ENCODE measurements at regions not wholly inside any gene's neighbourhood (a gene's known extent, or its start where the extent isn't known, plus 50 kb on each side); places are given as distances from the start of the nearest gene placed in this dataset.

- no TSS peak for BruUV-seq (replicated peaks)
- Histone ChIP-seq H4K20me1 (replicated peaks; ENCODE audit: control insufficient read depth, extremely low read depth, insufficient read depth, low read length) (no peaks in the 10 kb centered on the region), H3K9me3 (replicated peaks; ENCODE audit: control insufficient read depth, insufficient read depth, low read length) (no peaks in the 10 kb centered on the region), H3K27ac (ENCODE audit: insufficient read depth, low read depth, low read length) (no peak overlapping the region), H3K4me2 (ENCODE audit: insufficient read depth, low read length) (no peak overlapping the region), H3K4me1 (ENCODE audit: control insufficient read depth, extremely low read depth, insufficient read depth, low read length) (no peaks in the 10 kb centered on the region), H3K4me3 (replicated peaks in 1 of 3; ENCODE audit: insufficient read depth in 1 of 3, low read depth in 1 of 3, low read length in 3 of 3) (no peak overlapping the region), H2AFZ (ENCODE audit: low read depth, low read length) (no peak overlapping the region), H3K9ac (replicated peaks; ENCODE audit: extremely low read depth, insufficient read depth, low read length) (no peak overlapping the region), H3K36me3 (ENCODE audit: control insufficient read depth in 2 of 2, extremely low read depth in 1 of 2, insufficient read depth in 2 of 2, low read length in 2 of 2) (no peaks in the 10 kb centered on the region), H3K27me3 (ENCODE audit: control insufficient read depth in 2 of 2, insufficient read depth in 2 of 2, low read length in 2 of 2) (no peaks in the 10 kb centered on the region), H3K79me2 (ENCODE audit: control insufficient read depth, insufficient read depth, low read length) (no peaks in the 10 kb centered on the region), H3K9me1 (replicated peaks; ENCODE audit: control insufficient read depth, extremely low read depth, insufficient read depth, low read length) (no peaks in the 10 kb centered on the region)
- dilution Hi-C loops (cut with MboI; ENCODE audit: extremely low pct_ligation_motif_present, low sequenced_read_pairs) (no loop called here), intact Hi-C loops (cut with micrococcal nuclease) (no loop called here)
- CTCF ChIA-PET = no interaction called here
- TF ChIP-seq GATA2 (IDR thresholded peaks at IDR 0.05; ENCODE audit: insufficient read depth, insufficient read length, low read depth, low read length) (no peak), EZH2 (IDR thresholded peaks at IDR 0.05; ENCODE audit: borderline replicate concordance, low read depth, low read length, severe bottlenecking) (no peak), FOS (IDR thresholded peaks at IDR 0.05; ENCODE audit: borderline replicate concordance, insufficient read depth, low read length) (no peak), POLR2A (IDR thresholded peaks at IDR 0.05; ENCODE audit: low read depth, low read length) (no peak), CTCF (IDR thresholded peaks at IDR 0.05; ENCODE audit: extremely low read depth in 1 of 2, insufficient read depth in 1 of 2, low read depth in 1 of 2, low read length in 2 of 2) (no peak), JUN (IDR thresholded peaks at IDR 0.05; ENCODE audit: borderline replicate concordance, insufficient read depth, insufficient read length, low read depth) (no peak), POLR2AphosphoS5 (IDR thresholded peaks at IDR 0.05; ENCODE audit: insufficient read depth, low read depth, low read length) (no peak), MAX (IDR thresholded peaks at IDR 0.05; ENCODE audit: insufficient read depth, insufficient read length) (no peak), MYC (IDR thresholded peaks at IDR 0.05; ENCODE audit: low read depth, low read length) (no peak)
- FAIRE-seq = no peak
- POLR2A ChIA-PET = interaction anchor here (0.5 kb wide), 1 partner anchor 38 kb away, joined by 3 read pairs; no protein-coding TSS in a partner anchor
- no peak for DNase-seq (ENCODE audit: low read depth, low spot score)
Observed at GRCh38 chr14:88990856-88991255, 166.4 kb downstream of the TTC8 start.

Data from endothelial cell of umbilical vein (primary cell).